ENCODE measurements at regions not wholly inside any gene's neighbourhood (a gene's known extent, or its start where the extent isn't known, plus 50 kb on each side); places are given as distances from the start of the nearest gene placed in this dataset.

- intact Hi-C loops (cut with micrococcal nuclease): no loop called here
- no peak overlapping the region for H3K4me2 ChIP-seq (ENCODE audit: low read length)
- H4K20me1 ChIP-seq (ENCODE audit: insufficient read depth): no peaks in the 10 kb centered on the region
- ATAC-seq (no peak), DNase-seq (ENCODE audit: low read depth, low spot score) (no peak)
- CTCF ChIA-PET: interaction anchor here (0.9 kb wide), 1 partner anchor 150 kb away, joined by 3 read pairs; no protein-coding TSS in a partner anchor
- H3K79me2 ChIP-seq (ENCODE audit: insufficient read depth, low read length): no peaks in the 10 kb centered on the region
- 0 out of 2 replicates have a peak overlapping the region, but pooled peaks have one; percentile 23 for H3K27ac ChIP-seq (ENCODE audit: low read depth, low read length)
- BruUV-seq (replicated peaks): no TSS peak
- no peaks in the 10 kb centered on the region for H3K9me3 ChIP-seq (ENCODE audit: control insufficient read depth in 1 of 2, insufficient read depth in 1 of 2, low read depth in 1 of 2, low read length in 2 of 2)
- RAD21 ChIA-PET (ENCODE audit: low non-redundant PET in 1 of 2, low total read pairs in 2 of 2, uncharacterized antibody in 2 of 2, unreplicated experiment in 2 of 2): no interaction called here
- POLR2A ChIA-PET: no interaction called here
- H3K9me2 ChIP-seq (ENCODE audit: insufficient read depth): no peaks in the 10 kb centered on the region
- H2AFZ ChIP-seq (ENCODE audit: low read depth, low read length, poor library complexity, severe bottlenecking): no peak overlapping the region
- H3K36me3 ChIP-seq (ENCODE audit: control insufficient read depth in 1 of 2, insufficient read depth in 2 of 2, low read length in 2 of 2): no peaks in the 10 kb centered on the region
- TF ChIP-seq TCF7L2 (IDR thresholded peaks at IDR 0.05; ENCODE audit: borderline replicate concordance, extremely low read depth, insufficient read depth, insufficient read length) (no peak), ZNF274 (IDR thresholded peaks at IDR 0.05; ENCODE audit: low read depth, low read length) (no peak), SP1 (IDR thresholded peaks at IDR 0.05; ENCODE audit: low read depth) (no peak), CBX3 (IDR thresholded peaks at IDR 0.05; ENCODE audit: low read depth) (no peak), ELF1 (IDR thresholded peaks at IDR 0.05; ENCODE audit: borderline replicate concordance, low read depth) (no peak), EZH2phosphoT487 (IDR thresholded peaks at IDR 0.05; ENCODE audit: borderline replicate concordance) (no peak)
- H3K4me3 ChIP-seq (replicated peaks in 1 of 2; ENCODE audit: low read depth in 1 of 2, low read length in 2 of 2): no peak overlapping the region
- H3K9ac ChIP-seq (ENCODE audit: low read length): no peak overlapping the region
- no peaks in the 10 kb centered on the region for H3K27me3 ChIP-seq (ENCODE audit: insufficient read depth, low read length)
- H3K4me1 ChIP-seq (ENCODE audit: control insufficient read depth in 1 of 2, insufficient read depth in 2 of 2, low read length in 2 of 2): peaks cover 4 to 12% of the 10 kb centered on the region in 2 experiments; a peak in 2 of 4 replicates
These were observed 167.8 kb downstream of the KATNIP start for GRCh38 chr16:27717726-27718125.

DNA sequence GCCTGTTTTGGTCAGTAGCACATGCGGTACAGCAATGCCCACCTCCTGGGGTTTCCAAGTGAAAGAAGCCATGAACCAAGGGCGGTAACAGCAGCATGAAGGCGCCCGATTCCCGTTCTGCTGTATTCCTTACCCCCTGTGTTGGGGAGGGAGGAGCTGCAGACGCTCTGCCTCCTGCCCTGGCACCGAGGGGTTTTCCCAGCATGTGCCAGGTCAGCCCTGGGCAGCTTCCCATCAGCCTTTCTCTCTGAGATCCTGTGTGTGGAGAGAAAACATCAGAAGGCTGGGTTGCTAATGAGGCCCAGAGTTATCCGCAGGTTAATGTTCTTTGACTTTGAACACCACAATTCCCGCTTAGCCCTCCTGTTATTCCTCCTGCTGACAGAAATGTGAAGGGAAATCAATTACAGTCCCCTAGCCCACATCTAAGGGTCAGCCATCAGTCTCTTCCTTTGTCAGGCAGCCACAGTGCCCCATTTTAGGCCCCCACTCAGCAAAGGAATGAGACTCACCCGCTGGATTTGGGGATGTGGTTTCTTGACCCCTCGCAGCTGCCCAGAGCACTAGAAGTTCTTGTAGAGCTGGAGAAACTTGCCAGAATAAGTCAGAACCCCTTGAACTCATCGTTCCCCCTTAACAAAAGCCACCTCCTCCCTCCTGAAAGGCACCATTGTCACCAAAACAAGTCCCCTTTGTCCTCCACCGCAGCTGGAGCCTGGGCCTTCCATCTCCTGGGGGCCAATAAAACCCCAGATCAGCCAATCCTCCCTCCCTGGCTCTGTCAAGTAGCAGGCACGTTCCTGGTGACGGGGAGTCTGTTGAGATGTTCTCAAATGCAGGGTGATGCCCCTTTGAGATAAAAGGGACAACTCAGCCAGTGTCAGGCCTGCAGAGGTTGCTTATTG lies 168.5 kb downstream of the KATNIP start:
- H3K4me2 ChIP-seq (ENCODE audit: low read length): no peak overlapping the region
- H2AFZ ChIP-seq (ENCODE audit: low read depth, low read length, poor library complexity, severe bottlenecking): no peak overlapping the region
- ATAC-seq (peak; percentile 81), DNase-seq (ENCODE audit: low read depth, low spot score) (peak; percentile 40)
- no peaks in the 10 kb centered on the region for H3K36me3 ChIP-seq (ENCODE audit: control insufficient read depth in 1 of 2, insufficient read depth in 2 of 2, low read length in 2 of 2)
- no peaks in the 10 kb centered on the region for H3K9me3 ChIP-seq (ENCODE audit: control insufficient read depth in 1 of 2, insufficient read depth in 1 of 2, low read depth in 1 of 2, low read length in 2 of 2)
- H3K4me1 ChIP-seq (ENCODE audit: control insufficient read depth in 1 of 2, insufficient read depth in 2 of 2, low read length in 2 of 2): peaks cover 4 to 12% of the 10 kb centered on the region in 2 experiments; a peak in 2 of 4 replicates
- no peak overlapping the region for H3K4me3 ChIP-seq (replicated peaks in 1 of 2; ENCODE audit: low read depth in 1 of 2, low read length in 2 of 2)
- no peaks in the 10 kb centered on the region for H3K79me2 ChIP-seq (ENCODE audit: insufficient read depth, low read length)
- CTCF ChIA-PET: interaction anchor here (0.9 kb wide), 1 partner anchor 149 kb away, joined by 3 read pairs; no protein-coding TSS in a partner anchor
- TF ChIP-seq POLR2A (IDR thresholded peaks at IDR 0.05; ENCODE audit: borderline replicate concordance, extremely low read depth, insufficient read depth, insufficient read length) (no peak), ELF1 (IDR thresholded peaks at IDR 0.05; ENCODE audit: borderline replicate concordance, low read depth) (no peak), POLR2AphosphoS5 (IDR thresholded peaks at IDR 0.05; ENCODE audit: low read depth, low read length) (no peak), RAD21 (IDR thresholded peaks at IDR 0.05; ENCODE audit: low read depth) (no peak), JUND (IDR thresholded peaks at IDR 0.05) (no peak)
- TF ChIP-seq, protein P1, sequence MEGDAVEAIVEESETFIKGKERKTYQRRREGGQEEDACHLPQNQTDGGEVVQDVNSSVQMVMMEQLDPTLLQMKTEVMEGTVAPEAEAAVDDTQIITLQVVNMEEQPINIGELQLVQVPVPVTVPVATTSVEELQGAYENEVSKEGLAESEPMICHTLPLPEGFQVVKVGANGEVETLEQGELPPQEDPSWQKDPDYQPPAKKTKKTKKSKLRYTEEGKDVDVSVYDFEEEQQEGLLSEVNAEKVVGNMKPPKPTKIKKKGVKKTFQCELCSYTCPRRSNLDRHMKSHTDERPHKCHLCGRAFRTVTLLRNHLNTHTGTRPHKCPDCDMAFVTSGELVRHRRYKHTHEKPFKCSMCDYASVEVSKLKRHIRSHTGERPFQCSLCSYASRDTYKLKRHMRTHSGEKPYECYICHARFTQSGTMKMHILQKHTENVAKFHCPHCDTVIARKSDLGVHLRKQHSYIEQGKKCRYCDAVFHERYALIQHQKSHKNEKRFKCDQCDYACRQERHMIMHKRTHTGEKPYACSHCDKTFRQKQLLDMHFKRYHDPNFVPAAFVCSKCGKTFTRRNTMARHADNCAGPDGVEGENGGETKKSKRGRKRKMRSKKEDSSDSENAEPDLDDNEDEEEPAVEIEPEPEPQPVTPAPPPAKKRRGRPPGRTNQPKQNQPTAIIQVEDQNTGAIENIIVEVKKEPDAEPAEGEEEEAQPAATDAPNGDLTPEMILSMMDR (IDR thresholded peaks at IDR 0.05 in 2 of 3, conservative IDR thresholded peaks at IDR 0.05 in 1 of 3; ENCODE audit: borderline replicate concordance in 1 of 3, insufficient read depth in 1 of 3, low read depth in 2 of 3, low read length in 2 of 3): no peak
- no peaks in the 10 kb centered on the region for H3K27me3 ChIP-seq (ENCODE audit: insufficient read depth, low read length)
- BruUV-seq (replicated peaks): no TSS peak
- intact Hi-C loops (cut with micrococcal nuclease): no loop called here
- no peak overlapping the region for H3K9ac ChIP-seq (ENCODE audit: low read length)
- POLR2A ChIA-PET: no interaction called here
- H3K27ac ChIP-seq (ENCODE audit: low read depth, low read length): peak overlapping the region; percentile 23; the same call in 1 of the 2 replicates
- no peaks in the 10 kb centered on the region for H4K20me1 ChIP-seq (ENCODE audit: insufficient read depth)
- RAD21 ChIA-PET (ENCODE audit: low non-redundant PET in 1 of 2, low total read pairs in 2 of 2, uncharacterized antibody in 2 of 2, unreplicated experiment in 2 of 2): no interaction called here
- no peaks in the 10 kb centered on the region for H3K9me2 ChIP-seq (ENCODE audit: insufficient read depth)
